Neural cell (in vitro differentiated cells): ENCODE measurements at regions not wholly inside any gene's neighbourhood (a gene's known extent, or its start where the extent isn't known, plus 50 kb on each side); places are given as distances from the start of the nearest gene placed in this dataset.

Experiments used
- CTCF ChIP-seq: fragments of 450-650 bp; IDR thresholded peaks from 2 replicates; pipeline ENCODE4 v1.5.1; 2014; ENCODE audit warnings: antibody characterized with exemption, mild to moderate bottlenecking, moderate library complexity; ENCODE audit not compliant: poor library complexity, severe bottlenecking
- EP300 ChIP-seq: fragments of 450-650 bp; conservative IDR thresholded peaks from 2 replicates; pipeline ENCODE4 v1.6.1; 2014; ENCODE audit warnings: antibody characterized with exemption, mild to moderate bottlenecking, moderate library complexity; ENCODE audit not compliant: poor library complexity, severe bottlenecking
- EZH2 ChIP-seq: fragments of 200-600, 300-800 bp; shearing (Covaris generic), sonication (generic); IDR thresholded peaks from 2 replicates; pipeline ENCODE4 v1.6.1; 2014; ENCODE audit warnings: antibody characterized with exemption, low read length, borderline replicate concordance, mild to moderate bottlenecking; ENCODE audit not compliant: insufficient read depth, poor library complexity, severe bottlenecking
- MXI1 ChIP-seq: fragments of 450-650 bp; conservative IDR thresholded peaks from 2 replicates; pipeline ENCODE4 v1.6.1; 2014; ENCODE audit warnings: antibody characterized with exemption, mild to moderate bottlenecking; ENCODE audit not compliant: poor library complexity, severe bottlenecking
- POLR2AphosphoS5 ChIP-seq: IDR thresholded peaks from 2 replicates; pipeline ENCODE4 v1.6.1; 2012
- REST ChIP-seq: IDR thresholded peaks from 2 replicates; pipeline ENCODE4 v1.6.1; 2012; ENCODE audit warnings: borderline replicate concordance
- SMC3 ChIP-seq: fragments of 450-650 bp; conservative IDR thresholded peaks from 2 replicates; pipeline ENCODE4 v1.6.1; 2014; ENCODE audit warnings: antibody characterized with exemption, mild to moderate bottlenecking, moderate library complexity; ENCODE audit not compliant: poor library complexity
- TAF1 ChIP-seq: IDR thresholded peaks from 2 replicates; pipeline ENCODE4 v1.6.1; 2012; ENCODE audit warnings: low read depth

- no peak for TF ChIP-seq CTCF
- no peak for TF ChIP-seq POLR2AphosphoS5
- TF ChIP-seq MXI1: no peak
- no peak for TF ChIP-seq TAF1
- TF ChIP-seq EZH2: no peak
- TF ChIP-seq REST: no peak
- no peak for TF ChIP-seq SMC3
- TF ChIP-seq EP300: no peak
Observed at GRCh38 chr15:67953299-67953698, 100.8 kb upstream of the PIAS1 start.
